Esophagus squamous epithelium (tissue), 5 donors: ENCODE measurements at regions not wholly inside any gene's neighbourhood (a gene's known extent, or its start where the extent isn't known, plus 50 kb on each side); places are given as distances from the start of the nearest gene placed in this dataset.
"Not testable (repeated sequence)": the region's sequence is repeated elsewhere in the genome, so short reads cannot be mapped to it uniquely, and the experiment has no call there.

Source experiments
- DNase-seq: peaks from one replicate; lab custom pipeline; 2025; lab: John Stamatoyannopoulos, UW
- H3K27ac ChIP-seq, 4 donors: fragments of 200-600 bp; sonication (generic); one replicate each; pipeline ENCODE4 v1.5.1; 2016 to 2019; ENCODE audit warnings: mild to moderate bottlenecking in 1 of 4
- H3K27me3 ChIP-seq, 4 donors: fragments of 200-600 bp; sonication (generic); 1 replicate in 3 of 4; 2 replicates in 1 of 4; pipeline versions ENCODE4 v1.5.1 to v1.6.0; 2017 to 2021; ENCODE audit warnings: antibody characterized with exemption in 1 of 4
- H3K36me3 ChIP-seq, 3 donors: fragments of 200-600 bp; sonication (generic); one replicate each; pipeline ENCODE4 v1.5.1; 2016 to 2019
- H3K4me1 ChIP-seq, 3 donors: fragments of 200-600 bp; sonication (generic); one replicate each; pipeline ENCODE4 v1.5.1; 2017 to 2019
- H3K4me3 ChIP-seq, 4 donors: fragments of 200-600 bp; sonication (generic); 1 replicate in 3 of 4; 2 replicates in 1 of 4; pipeline ENCODE4 v1.5.1; 2016 to 2019; ENCODE audit warnings: mild to moderate bottlenecking in 2 of 4, moderate library complexity in 1 of 4
- H3K9me3 ChIP-seq, 3 donors: fragments of 200-600 bp; sonication (generic); one replicate each; pipeline ENCODE4 v1.5.1; 2016 to 2019
- POLR2A ChIP-seq, 4 donors: fragments of 450-650 bp; IDR thresholded peaks; one replicate each; pipeline ENCODE4 v1.6.1; 2017; ENCODE audit warnings: antibody characterized with exemption in 4 of 4, mild to moderate bottlenecking in 4 of 4, moderate library complexity in 3 of 4
- WGBS, 2 donors: methylation state at CpG; one replicate each; pipeline ENCODE4 v1.1.5; 2018; 5-methylcytosine and 5-hydroxymethylcytosine counted together
- intact Hi-C: fragments of 100-400 bp; cut with DNase I; formaldehyde crosslinking; loops from one replicate; pipeline ENCODE4 v1.15.0; 2022
- TF ChIP-seq, protein P1 (sequence below), 6 experiments: fragments of 450-650 bp in 4 of 6; fragments of 200-600 bp in 2 of 6; sonication (generic) in 2 of 6; IDR thresholded peaks; one replicate each; pipeline ENCODE4 v1.5.1; 2016 to 2019; ENCODE audit warnings: antibody characterized with exemption in 6 of 6, mild to moderate bottlenecking in 4 of 6, moderate library complexity in 4 of 6
- donor health status: DM: yes; HTN: yes; CAD: no.

GRCh38 chr7:131052285-131052904, 275.3 kb upstream of the MKLN1 start:
- H3K27ac ChIP-seq = no peak overlapping the region
- DNase-seq = no peak
- peaks cover 6 to 86% (median 26%) of the 10 kb centered on the region in 3 donors for H3K4me1 ChIP-seq
- no peak overlapping the region for H3K4me3 ChIP-seq
- intact Hi-C loops = no loop called here
- TF ChIP-seq, protein P1, sequence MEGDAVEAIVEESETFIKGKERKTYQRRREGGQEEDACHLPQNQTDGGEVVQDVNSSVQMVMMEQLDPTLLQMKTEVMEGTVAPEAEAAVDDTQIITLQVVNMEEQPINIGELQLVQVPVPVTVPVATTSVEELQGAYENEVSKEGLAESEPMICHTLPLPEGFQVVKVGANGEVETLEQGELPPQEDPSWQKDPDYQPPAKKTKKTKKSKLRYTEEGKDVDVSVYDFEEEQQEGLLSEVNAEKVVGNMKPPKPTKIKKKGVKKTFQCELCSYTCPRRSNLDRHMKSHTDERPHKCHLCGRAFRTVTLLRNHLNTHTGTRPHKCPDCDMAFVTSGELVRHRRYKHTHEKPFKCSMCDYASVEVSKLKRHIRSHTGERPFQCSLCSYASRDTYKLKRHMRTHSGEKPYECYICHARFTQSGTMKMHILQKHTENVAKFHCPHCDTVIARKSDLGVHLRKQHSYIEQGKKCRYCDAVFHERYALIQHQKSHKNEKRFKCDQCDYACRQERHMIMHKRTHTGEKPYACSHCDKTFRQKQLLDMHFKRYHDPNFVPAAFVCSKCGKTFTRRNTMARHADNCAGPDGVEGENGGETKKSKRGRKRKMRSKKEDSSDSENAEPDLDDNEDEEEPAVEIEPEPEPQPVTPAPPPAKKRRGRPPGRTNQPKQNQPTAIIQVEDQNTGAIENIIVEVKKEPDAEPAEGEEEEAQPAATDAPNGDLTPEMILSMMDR (IDR thresholded peaks at IDR 0.05) = no peak
- TF ChIP-seq POLR2A (IDR thresholded peaks at IDR 0.05) = no peak
- H3K27me3 ChIP-seq = no peaks in the 10 kb centered on the region
- H3K9me3 ChIP-seq = no peaks in the 10 kb centered on the region
- peaks cover 0 to 12% (median 0%) of the 10 kb centered on the region in 3 donors for H3K36me3 ChIP-seq
- whole genome bisulfite sequencing, 2 donors = 84 to 89% methylated on average over 4 of the region's 4 CpGs

- peaks cover 7 to 75% (median 24%) of the 10 kb centered on the region in 3 donors for H3K4me1 ChIP-seq
- WGBS, 2 donors = 71 to 75% methylated on average over 2 of the region's 2 CpGs
- H3K4me3 ChIP-seq = no peak overlapping the region
- peaks cover 0 to under 1% (median 0%) of the 10 kb centered on the region in 3 donors for H3K36me3 ChIP-seq
- intact Hi-C loops = no loop called here
- H3K27ac ChIP-seq = peak overlapping the region in 1 of 4 donors; percentile 3
- H3K27me3 ChIP-seq = no peaks in the 10 kb centered on the region
- no peaks in the 10 kb centered on the region for H3K9me3 ChIP-seq
- no peak for DNase-seq
- no peak for TF ChIP-seq POLR2A (IDR thresholded peaks at IDR 0.05)
- TF ChIP-seq, protein P1 (IDR thresholded peaks at IDR 0.05) = no peak
Measured at GRCh38 chr7:131056007-131056406, 271.7 kb upstream of the MKLN1 start.

GRCh38 chr7:131057015-131057793, 270.5 kb upstream of the MKLN1 start:
- 1 to 2% methylated on average over 6 of the region's 6 CpGs for WGBS, 2 donors
- no peak for TF ChIP-seq POLR2A (IDR thresholded peaks at IDR 0.05)
- TF ChIP-seq, protein P1 (IDR thresholded peaks at IDR 0.05) = peak in 1 of 6 experiments; percentile 6
- no peak for DNase-seq
- intact Hi-C loops = no loop called here
- no peaks in the 10 kb centered on the region for H3K27me3 ChIP-seq
- H3K9me3 ChIP-seq = no peaks in the 10 kb centered on the region
- peaks cover 0 to 11% (median 0%) of the 10 kb centered on the region in 3 donors for H3K36me3 ChIP-seq
- no peak overlapping the region for H3K4me3 ChIP-seq
- peak overlapping the region in 3 of 4 donors; percentile 56 to 74 (median 68) for H3K27ac ChIP-seq
- H3K4me1 ChIP-seq = peaks cover 7 to 75% (median 27%) of the 10 kb centered on the region in 3 donors

DNA sequence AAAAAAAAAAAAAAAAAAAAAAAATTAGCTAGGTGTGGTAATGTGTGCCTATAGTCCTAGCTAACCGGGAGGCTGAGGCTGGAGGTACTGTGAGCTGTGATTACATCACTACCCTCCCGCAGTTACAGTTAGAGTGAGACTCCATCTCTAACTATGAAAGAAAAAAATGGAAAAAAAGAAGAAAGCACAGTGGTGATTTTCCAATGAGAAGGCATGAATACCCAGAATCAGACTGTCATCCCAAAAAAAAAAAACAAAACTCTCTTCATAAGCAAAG, 269.9 kb upstream of the MKLN1 start:
- DNase-seq = no peak
- Histone ChIP-seq H3K9me3 (no peaks in the 10 kb centered on the region), H3K4me3 (no peak overlapping the region), H3K27ac (peak overlapping the region in 2 of 4 donors; percentile 68 to 74), H3K36me3 (peaks cover 0 to 11% (median 0%) of the 10 kb centered on the region in 3 donors), H3K27me3 (no peaks in the 10 kb centered on the region), H3K4me1 (peaks cover 7 to 69% (median 27%) of the 10 kb centered on the region in 3 donors)
- 11 to 12% methylated on average over 2 of the region's 2 CpGs for WGBS, 2 donors
- TF ChIP-seq POLR2A (IDR thresholded peaks at IDR 0.05) = no peak
- TF ChIP-seq, protein P1 (IDR thresholded peaks at IDR 0.05) = no peak
- intact Hi-C loops = no loop called here

GRCh38 chr7:131058561-131059288, 269.0 kb upstream of the MKLN1 start:
- Histone ChIP-seq H3K4me1 (peaks cover 7 to 60% (median 27%) of the 10 kb centered on the region in 3 donors), H3K36me3 (peaks cover 0 to 11% (median 0%) of the 10 kb centered on the region in 3 donors)
- DNase-seq, H3K27me3 ChIP-seq, H3K4me3 ChIP-seq, H3K27ac ChIP-seq, intact Hi-C loops, H3K9me3 ChIP-seq: not testable (repeated sequence)
- 74 to 77% methylated on average over 4 to 5 of the region's 36 CpGs for WGBS, 2 donors

- H3K27ac ChIP-seq, intact Hi-C loops, H3K4me3 ChIP-seq, DNase-seq, H3K27me3 ChIP-seq, H3K9me3 ChIP-seq: not testable (repeated sequence)
- peaks cover 0 to 11% (median 0%) of the 10 kb centered on the region in 3 donors for H3K36me3 ChIP-seq
- peaks cover 7 to 53% (median 27%) of the 10 kb centered on the region in 3 donors for H3K4me1 ChIP-seq
- WGBS, 2 donors = 96 to 100% methylated on average over 1 to 4 of the region's 4 CpGs
Measured at GRCh38 chr7:131059401-131059800, 268.3 kb upstream of the MKLN1 start.
